ENCODE measurements at regions not wholly inside any gene's neighbourhood (a gene's known extent, or its start where the extent isn't known, plus 50 kb on each side); places are given as distances from the start of the nearest gene placed in this dataset.
"Not testable (repeated sequence)": the region's sequence is repeated elsewhere in the genome, so short reads cannot be mapped to it uniquely, and the experiment has no call there.

DNA sequence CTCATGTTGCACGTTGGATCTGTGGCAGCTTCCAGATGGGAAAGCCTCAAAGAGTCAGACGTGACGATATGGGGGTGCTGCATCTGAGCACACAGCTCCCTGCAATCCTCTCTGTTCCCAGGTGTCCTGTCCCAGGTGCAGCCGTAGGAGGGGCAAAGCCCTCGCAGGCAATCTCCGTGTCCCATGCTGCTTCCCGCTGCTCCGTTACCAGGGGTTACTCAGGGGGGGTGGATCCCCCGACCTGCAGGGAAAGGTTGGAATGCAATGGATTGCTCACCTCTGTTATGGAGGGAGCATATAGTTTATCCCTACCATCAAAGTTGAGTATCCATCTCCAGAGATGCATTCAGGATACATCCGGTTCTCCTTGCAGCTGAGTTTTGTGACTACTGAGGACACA is 476.1 kb downstream of the GOLGA6L6 start:
- not testable (repeated sequence) for H3K4me1 ChIP-seq (ENCODE audit: control insufficient read depth, insufficient read depth, low read length); H3K36me3 ChIP-seq (ENCODE audit: control insufficient read depth, insufficient read depth, low read length); H3K9ac ChIP-seq (ENCODE audit: low read length); H3K27me3 ChIP-seq (ENCODE audit: control insufficient read depth, insufficient read depth, low read length); H3K4me3 ChIP-seq (ENCODE audit: low read length); H3K9me3 ChIP-seq (ENCODE audit: control insufficient read depth, low read length)

DNA sequence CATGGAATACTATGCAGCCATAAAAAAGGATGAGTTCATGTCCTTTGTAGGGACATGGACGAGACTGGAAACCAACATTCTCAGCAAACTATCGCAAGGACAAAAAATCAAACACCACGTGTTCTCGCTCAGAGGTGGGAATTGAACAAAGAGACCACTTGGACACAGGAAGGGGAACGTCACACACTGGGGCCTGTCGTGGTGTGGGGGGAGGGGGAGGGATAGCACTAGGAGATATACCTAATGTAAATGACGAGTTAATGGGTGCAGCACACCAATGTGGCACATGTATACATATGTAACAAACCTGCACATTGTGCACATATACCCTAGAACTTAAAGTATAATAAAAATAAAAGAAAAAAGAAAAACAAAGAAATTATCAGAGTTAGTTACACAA is 478.4 kb downstream of the GOLGA6L6 start:
- H3K27me3 ChIP-seq (ENCODE audit: control insufficient read depth, insufficient read depth, low read length); H3K4me1 ChIP-seq (ENCODE audit: control insufficient read depth, insufficient read depth, low read length); H3K4me3 ChIP-seq (ENCODE audit: low read length); H3K9me3 ChIP-seq (ENCODE audit: control insufficient read depth, low read length); H3K36me3 ChIP-seq (ENCODE audit: control insufficient read depth, insufficient read depth, low read length); H3K9ac ChIP-seq (ENCODE audit: low read length): not testable (repeated sequence)

DNA sequence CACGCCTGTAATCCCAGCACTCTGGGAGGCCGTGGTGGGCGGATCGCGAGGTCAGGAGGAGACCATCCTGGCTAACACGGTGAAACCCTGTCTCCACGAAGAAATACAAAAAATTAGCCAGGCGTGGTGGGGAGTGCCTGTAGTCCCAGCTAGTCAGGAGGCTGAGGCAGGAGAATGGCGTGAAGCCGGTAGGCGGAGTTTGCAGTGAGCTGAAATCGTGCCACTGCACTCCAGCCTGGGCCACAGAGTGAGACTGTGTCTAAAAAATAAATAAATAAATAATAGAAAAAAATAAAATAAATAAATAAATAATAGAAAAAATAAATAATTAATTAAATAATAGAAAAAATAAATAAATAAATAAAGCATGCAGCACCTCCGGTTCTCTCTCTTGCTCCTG is 480.8 kb downstream of the GOLGA6L6 start:
- not testable (repeated sequence) for H3K27me3 ChIP-seq (ENCODE audit: control insufficient read depth, insufficient read depth, low read length); H3K36me3 ChIP-seq (ENCODE audit: control insufficient read depth, insufficient read depth, low read length); H3K9me3 ChIP-seq (ENCODE audit: control insufficient read depth, low read length); H3K9ac ChIP-seq (ENCODE audit: low read length); H3K4me3 ChIP-seq (ENCODE audit: low read length); H3K4me1 ChIP-seq (ENCODE audit: control insufficient read depth, insufficient read depth, low read length)

DNA sequence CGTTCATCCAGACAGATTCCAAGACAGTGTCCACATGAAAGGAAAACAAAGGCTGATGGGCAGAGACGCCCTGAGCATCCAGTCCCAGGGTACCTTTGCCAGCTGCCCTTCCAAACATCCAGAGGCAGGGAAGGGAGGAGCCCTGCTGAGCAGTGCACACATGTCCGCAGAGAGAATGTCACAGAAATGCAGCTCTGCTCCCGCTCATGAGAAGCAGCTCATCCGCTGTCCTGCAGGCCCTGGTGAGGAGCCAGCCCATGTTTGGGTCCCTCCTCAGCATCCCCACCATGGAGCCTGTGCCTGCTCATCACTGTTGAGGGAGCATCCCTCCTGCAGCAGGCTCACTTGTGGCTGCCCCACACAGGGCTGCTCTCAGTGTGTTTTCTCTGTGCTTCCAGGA is 484.7 kb downstream of the GOLGA6L6 start:
- not testable (repeated sequence) for H3K4me3 ChIP-seq (ENCODE audit: low read length); H3K36me3 ChIP-seq (ENCODE audit: control insufficient read depth, insufficient read depth, low read length); H3K4me1 ChIP-seq (ENCODE audit: control insufficient read depth, insufficient read depth, low read length); H3K27me3 ChIP-seq (ENCODE audit: control insufficient read depth, insufficient read depth, low read length); H3K9ac ChIP-seq (ENCODE audit: low read length); H3K9me3 ChIP-seq (ENCODE audit: control insufficient read depth, low read length)

DNA sequence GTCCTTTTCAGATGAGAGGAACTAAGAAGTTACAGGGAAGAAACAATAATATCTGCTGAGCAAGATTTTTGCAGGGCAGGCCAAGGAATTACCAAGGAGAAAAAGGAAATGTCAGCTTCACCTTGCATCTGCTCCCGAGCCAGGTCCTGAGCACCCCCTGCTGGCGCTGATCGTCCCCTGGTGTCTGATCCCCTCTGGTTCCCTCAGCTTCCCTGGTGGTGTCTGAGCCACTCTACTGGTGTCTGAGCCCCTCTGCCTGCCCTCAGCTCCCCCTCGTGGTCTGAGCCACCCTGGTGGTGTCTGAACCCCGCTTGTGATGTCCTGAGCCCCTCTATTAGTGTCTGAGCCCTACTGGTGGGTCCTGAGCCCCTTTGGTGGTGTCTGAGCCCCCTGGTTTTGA is 485.7 kb downstream of the GOLGA6L6 start:
- not testable (repeated sequence) for H3K4me3 ChIP-seq (ENCODE audit: low read length); H3K27me3 ChIP-seq (ENCODE audit: control insufficient read depth, insufficient read depth, low read length); H3K9ac ChIP-seq (ENCODE audit: low read length); H3K4me1 ChIP-seq (ENCODE audit: control insufficient read depth, insufficient read depth, low read length); H3K36me3 ChIP-seq (ENCODE audit: control insufficient read depth, insufficient read depth, low read length); H3K9me3 ChIP-seq (ENCODE audit: control insufficient read depth, low read length)

DNA sequence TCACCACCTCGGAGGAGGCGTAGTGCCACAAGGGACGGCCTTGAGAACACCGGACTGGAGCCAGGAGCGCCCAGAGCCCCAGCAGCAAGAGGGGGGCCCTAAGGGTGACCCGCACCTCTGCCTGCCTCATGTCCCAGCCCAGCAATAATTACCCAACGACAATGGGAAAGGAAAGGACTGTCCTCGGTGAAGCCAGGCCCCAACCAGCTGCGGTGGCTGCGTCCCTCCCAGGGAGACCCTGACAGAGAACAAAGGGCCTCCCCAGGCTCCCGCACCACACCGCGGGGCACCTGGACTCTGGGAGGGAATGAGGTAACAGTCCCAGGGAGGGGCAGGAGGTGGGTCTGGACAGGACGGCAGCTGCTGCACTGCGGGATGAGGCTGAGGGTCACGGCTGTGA is 493.4 kb downstream of the GOLGA6L6 start:
- not testable (repeated sequence) for H3K36me3 ChIP-seq (ENCODE audit: control insufficient read depth, insufficient read depth, low read length); H3K9ac ChIP-seq (ENCODE audit: low read length); H3K4me3 ChIP-seq (ENCODE audit: low read length); H3K9me3 ChIP-seq (ENCODE audit: control insufficient read depth, low read length); H3K4me1 ChIP-seq (ENCODE audit: control insufficient read depth, insufficient read depth, low read length); H3K27me3 ChIP-seq (ENCODE audit: control insufficient read depth, insufficient read depth, low read length)

DNA sequence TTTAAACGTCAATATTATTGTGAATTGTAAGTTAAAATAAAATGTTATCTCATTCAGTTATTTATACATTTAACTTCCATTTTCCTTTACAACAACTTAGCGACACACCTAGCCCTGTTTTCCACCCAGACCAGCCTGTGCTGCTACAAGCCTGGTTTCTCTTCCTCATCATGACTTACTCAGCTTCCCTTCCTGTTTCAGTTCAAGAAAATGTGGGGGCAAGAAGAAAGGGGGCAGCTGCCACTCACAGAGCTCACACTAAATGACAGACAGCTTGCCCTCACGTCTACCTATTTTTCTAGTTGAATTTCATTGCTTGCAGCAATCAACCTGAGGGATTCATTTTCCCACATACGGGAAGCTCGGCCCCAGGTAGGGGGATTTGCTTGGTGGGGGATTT is 496.4 kb downstream of the GOLGA6L6 start:
- H3K36me3 ChIP-seq (ENCODE audit: control insufficient read depth, insufficient read depth, low read length); H3K9ac ChIP-seq (ENCODE audit: low read length); H3K4me1 ChIP-seq (ENCODE audit: control insufficient read depth, insufficient read depth, low read length); H3K9me3 ChIP-seq (ENCODE audit: control insufficient read depth, low read length); H3K27me3 ChIP-seq (ENCODE audit: control insufficient read depth, insufficient read depth, low read length); H3K4me3 ChIP-seq (ENCODE audit: low read length): not testable (repeated sequence)

DNA sequence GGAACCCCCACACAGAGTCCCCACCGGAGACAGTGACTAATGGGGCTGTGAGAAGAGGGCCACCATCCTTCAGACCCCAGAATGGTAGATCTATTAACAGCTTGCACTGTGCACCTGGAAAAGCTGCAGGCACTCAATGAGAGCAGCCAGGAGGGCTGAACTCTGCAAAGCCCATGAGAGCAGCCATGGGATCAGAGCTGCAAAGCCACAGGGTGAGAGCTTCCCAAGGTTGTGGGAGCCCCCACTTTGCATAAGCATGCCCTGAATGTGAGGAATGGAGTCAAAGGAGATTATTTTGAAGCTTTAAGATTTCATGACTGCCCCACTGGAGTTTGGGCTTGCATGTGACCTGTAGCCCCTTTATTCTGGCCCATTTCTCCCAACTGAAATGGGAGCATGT is 500.9 kb downstream of the GOLGA6L6 start:
- not testable (repeated sequence) for H3K27me3 ChIP-seq (ENCODE audit: control insufficient read depth, insufficient read depth, low read length); H3K9ac ChIP-seq (ENCODE audit: low read length); H3K9me3 ChIP-seq (ENCODE audit: control insufficient read depth, low read length); H3K4me1 ChIP-seq (ENCODE audit: control insufficient read depth, insufficient read depth, low read length); H3K36me3 ChIP-seq (ENCODE audit: control insufficient read depth, insufficient read depth, low read length); H3K4me3 ChIP-seq (ENCODE audit: low read length)

DNA sequence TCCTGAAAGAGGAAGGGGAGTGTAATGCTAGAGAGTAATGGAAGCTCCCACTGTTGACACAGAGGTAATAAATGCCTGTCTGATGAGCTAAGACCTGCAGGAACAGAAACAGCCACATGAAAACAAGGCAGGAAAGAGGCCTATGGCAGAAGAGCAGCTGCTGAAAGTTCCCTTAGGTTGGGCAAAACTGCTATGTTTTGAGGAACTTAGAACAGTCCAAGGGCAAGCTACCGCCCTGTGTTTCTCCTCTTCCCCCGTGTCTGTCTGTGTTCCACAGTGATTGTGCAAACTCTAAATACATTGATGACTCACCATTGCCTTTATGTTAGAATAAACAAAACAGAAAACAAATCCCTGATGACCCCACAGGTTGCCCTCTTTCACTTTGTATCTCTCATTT is 516.6 kb downstream of the GOLGA6L6 start:
- not testable (repeated sequence) for H3K9me3 ChIP-seq (ENCODE audit: control insufficient read depth, low read length); H3K27me3 ChIP-seq (ENCODE audit: control insufficient read depth, insufficient read depth, low read length); H3K4me1 ChIP-seq (ENCODE audit: control insufficient read depth, insufficient read depth, low read length); H3K36me3 ChIP-seq (ENCODE audit: control insufficient read depth, insufficient read depth, low read length); H3K9ac ChIP-seq (ENCODE audit: low read length); H3K4me3 ChIP-seq (ENCODE audit: low read length)

DNA sequence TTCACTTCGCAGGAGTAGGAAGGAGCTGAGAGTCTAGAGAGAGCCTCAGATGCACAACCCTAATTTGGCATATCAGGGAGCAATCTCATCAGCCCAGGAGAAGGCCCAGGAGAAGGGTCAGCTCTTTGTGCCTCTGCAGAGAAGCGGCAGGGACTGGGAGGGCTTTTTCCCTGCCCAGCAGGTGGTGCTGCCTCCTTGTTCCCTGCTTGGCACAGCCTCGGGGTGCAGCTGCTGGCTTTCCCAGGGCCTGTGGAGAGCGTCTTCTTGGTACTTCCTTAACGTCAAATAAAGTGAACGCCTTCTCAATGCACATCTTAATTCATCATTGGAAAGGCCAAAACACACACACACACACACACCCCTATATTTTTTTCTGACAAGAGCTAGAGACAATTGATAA is 519.3 kb downstream of the GOLGA6L6 start:
- H3K4me3 ChIP-seq (ENCODE audit: low read length); H3K9me3 ChIP-seq (ENCODE audit: control insufficient read depth, low read length); H3K9ac ChIP-seq (ENCODE audit: low read length); H3K36me3 ChIP-seq (ENCODE audit: control insufficient read depth, insufficient read depth, low read length); H3K4me1 ChIP-seq (ENCODE audit: control insufficient read depth, insufficient read depth, low read length); H3K27me3 ChIP-seq (ENCODE audit: control insufficient read depth, insufficient read depth, low read length): not testable (repeated sequence)

DNA sequence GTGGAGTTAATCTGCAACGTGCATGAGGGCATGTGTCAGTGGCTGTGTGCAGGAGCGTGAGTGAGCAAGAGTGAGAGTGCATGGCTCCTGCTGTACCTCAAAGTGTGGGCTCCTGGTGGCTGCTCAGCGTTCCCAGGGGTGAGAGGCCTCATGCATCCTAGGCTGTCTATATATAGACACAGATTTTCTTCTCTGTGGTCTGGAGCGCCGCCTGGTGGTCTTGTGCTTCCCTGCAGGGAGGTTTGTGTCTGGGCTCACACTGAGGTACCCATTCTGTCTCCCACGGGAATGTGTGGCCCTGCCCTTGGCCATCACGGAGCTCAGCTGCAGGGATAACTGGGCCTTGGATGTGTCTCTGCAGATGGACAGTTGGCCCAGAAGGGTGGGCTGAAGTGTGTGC is 520.2 kb downstream of the GOLGA6L6 start:
- H3K4me1 ChIP-seq (ENCODE audit: control insufficient read depth, insufficient read depth, low read length); H3K27me3 ChIP-seq (ENCODE audit: control insufficient read depth, insufficient read depth, low read length); H3K9me3 ChIP-seq (ENCODE audit: control insufficient read depth, low read length); H3K9ac ChIP-seq (ENCODE audit: low read length); H3K36me3 ChIP-seq (ENCODE audit: control insufficient read depth, insufficient read depth, low read length); H3K4me3 ChIP-seq (ENCODE audit: low read length): not testable (repeated sequence)

DNA sequence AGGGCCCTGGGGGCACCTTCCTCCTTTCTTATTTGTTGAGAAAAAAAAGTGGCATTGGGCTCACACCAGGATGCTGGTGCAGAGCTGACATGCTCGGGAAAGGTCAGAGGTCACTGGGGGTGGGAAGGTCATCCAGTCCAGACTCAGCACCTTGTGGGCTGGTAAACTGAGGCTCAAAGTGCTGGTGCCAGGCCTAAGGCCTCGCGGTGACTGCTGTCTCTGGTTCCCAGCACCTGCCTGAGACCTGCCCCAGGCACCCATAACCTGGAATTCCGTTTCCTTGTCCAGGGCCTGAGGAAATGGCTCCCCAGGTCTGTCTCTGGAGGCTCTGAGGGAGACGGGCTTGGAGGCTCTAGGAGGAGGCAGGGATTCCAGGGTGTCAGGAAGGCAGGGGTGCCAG is 521.0 kb downstream of the GOLGA6L6 start:
- H3K4me3 ChIP-seq (ENCODE audit: low read length); H3K4me1 ChIP-seq (ENCODE audit: control insufficient read depth, insufficient read depth, low read length); H3K36me3 ChIP-seq (ENCODE audit: control insufficient read depth, insufficient read depth, low read length); H3K9ac ChIP-seq (ENCODE audit: low read length); H3K27me3 ChIP-seq (ENCODE audit: control insufficient read depth, insufficient read depth, low read length); H3K9me3 ChIP-seq (ENCODE audit: control insufficient read depth, low read length): not testable (repeated sequence)

DNA sequence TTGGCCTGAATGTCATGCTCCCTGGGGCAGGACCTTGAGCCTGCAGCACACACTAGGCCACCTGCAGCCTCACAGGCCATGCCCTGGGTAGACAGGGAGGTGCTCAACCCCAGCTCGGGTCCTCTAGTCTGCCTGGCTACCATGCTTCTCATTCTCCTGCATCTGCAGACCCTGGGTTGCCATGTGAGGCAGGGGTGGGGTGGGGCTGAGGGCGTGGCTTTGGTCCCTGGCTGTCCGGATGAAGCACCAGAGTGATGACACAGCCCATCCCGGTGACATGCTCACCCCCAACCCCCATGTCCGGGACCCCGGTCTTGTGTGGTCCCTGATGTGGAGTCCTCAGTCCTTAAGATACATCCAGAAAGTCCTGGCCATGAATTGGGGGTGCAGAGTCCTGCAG is 521.8 kb downstream of the GOLGA6L6 start:
- not testable (repeated sequence) for H3K9ac ChIP-seq (ENCODE audit: low read length); H3K4me1 ChIP-seq (ENCODE audit: control insufficient read depth, insufficient read depth, low read length); H3K27me3 ChIP-seq (ENCODE audit: control insufficient read depth, insufficient read depth, low read length); H3K9me3 ChIP-seq (ENCODE audit: control insufficient read depth, low read length); H3K4me3 ChIP-seq (ENCODE audit: low read length); H3K36me3 ChIP-seq (ENCODE audit: control insufficient read depth, insufficient read depth, low read length)

DNA sequence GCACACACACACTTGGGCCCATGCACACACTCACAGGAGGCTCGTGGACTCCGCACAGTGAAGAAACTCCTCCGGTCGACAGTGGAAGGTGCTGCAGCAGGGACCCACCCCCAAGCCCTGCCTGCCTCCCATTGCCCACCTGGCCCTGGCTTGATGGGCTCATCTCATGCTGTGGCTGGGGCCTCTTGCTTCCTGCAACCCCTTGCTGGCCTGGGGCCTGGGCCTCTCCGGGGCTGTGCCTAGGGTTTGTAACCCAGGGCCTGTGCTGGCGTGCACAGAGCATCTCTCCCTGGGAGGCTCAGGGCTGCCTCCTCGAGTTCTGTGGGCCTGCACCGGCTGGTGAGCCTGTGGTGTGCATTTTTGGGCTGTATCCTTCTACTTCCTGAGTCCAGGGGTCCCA is 524.0 kb downstream of the GOLGA6L6 start:
- H3K27me3 ChIP-seq (ENCODE audit: control insufficient read depth, insufficient read depth, low read length); H3K9me3 ChIP-seq (ENCODE audit: control insufficient read depth, low read length); H3K9ac ChIP-seq (ENCODE audit: low read length); H3K4me1 ChIP-seq (ENCODE audit: control insufficient read depth, insufficient read depth, low read length); H3K36me3 ChIP-seq (ENCODE audit: control insufficient read depth, insufficient read depth, low read length); H3K4me3 ChIP-seq (ENCODE audit: low read length): not testable (repeated sequence)
